HL-60 (cell line): ENCODE measurements at regions not wholly inside any gene's neighbourhood (a gene's known extent, or its start where the extent isn't known, plus 50 kb on each side); places are given as distances from the start of the nearest gene placed in this dataset.

ENCODE experiments used
- DNase-seq, 2 experiments: peaks; one replicate each; pipeline ENCODE4 v3.0.0-alpha.2; 2010 to 2020; ENCODE audit warnings: low read depth in 1 of 2, low spot score in 1 of 2
- H3K27ac ChIP-seq: fragments of 250-450 bp; sonication (Bioruptor Pico); replicated peaks from 2 replicates; pipeline ENCODE4 v1.5.1; 2020; ENCODE audit warnings: mild to moderate bottlenecking, moderate library complexity
- H3K27me3 ChIP-seq: fragments of 250-450 bp; sonication (Bioruptor Pico); 2 replicates; pipeline ENCODE4 v1.5.1; 2021; ENCODE audit warnings: mild to moderate bottlenecking, moderate library complexity; ENCODE audit not compliant: insufficient read depth, poor library complexity, severe bottlenecking
- H3K4me3 ChIP-seq: replicated peaks from 2 replicates; pipeline ENCODE4 v1.5.1; 2011; ENCODE audit warnings: mild to moderate bottlenecking, control low read depth, low read length; ENCODE audit not compliant: insufficient read depth
- CTCF ChIP-seq: IDR thresholded peaks from one replicate; pipeline ENCODE4 v1.5.1; 2011; ENCODE audit warnings: low read length, control low read depth, inconsistent platforms; ENCODE audit not compliant: insufficient read depth
- GABPA ChIP-seq: IDR thresholded peaks from 2 replicates; pipeline ENCODE4 v1.6.1; 2012; ENCODE audit warnings: low read depth
- POLR2AphosphoS5 ChIP-seq: IDR thresholded peaks from 2 replicates; pipeline ENCODE4 v1.6.1; 2012; ENCODE audit warnings: low read depth
- REST ChIP-seq: IDR thresholded peaks from 2 replicates; pipeline ENCODE4 v1.6.1; 2012; ENCODE audit warnings: low read depth; ENCODE audit not compliant: insufficient replicate concordance
- SPI1 ChIP-seq: IDR thresholded peaks from 2 replicates; pipeline ENCODE4 v1.6.1; 2012; ENCODE audit warnings: low read depth, mild to moderate bottlenecking, borderline replicate concordance

- H3K27ac ChIP-seq: no peak overlapping the region
- no peak overlapping the region for H3K4me3 ChIP-seq
- TF ChIP-seq SPI1 (no peak), GABPA (no peak), POLR2AphosphoS5 (no peak), REST (no peak), CTCF (no peak)
- DNase-seq: no peak
- no peaks in the 10 kb centered on the region for H3K27me3 ChIP-seq
Measured at GRCh38 chr7:46126675-46127300, 205.7 kb upstream of the IGFBP3 start.

- H3K27ac ChIP-seq: no peak overlapping the region
- DNase-seq: no peak
- no peak overlapping the region for H3K4me3 ChIP-seq
- no peaks in the 10 kb centered on the region for H3K27me3 ChIP-seq
- no peak for TF ChIP-seq REST
- TF ChIP-seq SPI1: no peak
- no peak for TF ChIP-seq POLR2AphosphoS5
- no peak for TF ChIP-seq CTCF
Measured at GRCh38 chr7:46123756-46124343, 202.8 kb upstream of the IGFBP3 start.

- no peak for DNase-seq
- Histone ChIP-seq H3K27me3 (no peaks in the 10 kb centered on the region), H3K27ac (no peak overlapping the region), H3K4me3 (no peak overlapping the region)
- TF ChIP-seq POLR2AphosphoS5: no peak
- no peak for TF ChIP-seq GABPA
- TF ChIP-seq SPI1: no peak
- TF ChIP-seq REST: no peak
- no peak for TF ChIP-seq CTCF
Measured at GRCh38 chr7:46115410-46115809, 194.3 kb upstream of the IGFBP3 start.
